ENCODE measurements at regions not wholly inside any gene's neighbourhood (a gene's known extent, or its start where the extent isn't known, plus 50 kb on each side); places are given as distances from the start of the nearest gene placed in this dataset.

DNA sequence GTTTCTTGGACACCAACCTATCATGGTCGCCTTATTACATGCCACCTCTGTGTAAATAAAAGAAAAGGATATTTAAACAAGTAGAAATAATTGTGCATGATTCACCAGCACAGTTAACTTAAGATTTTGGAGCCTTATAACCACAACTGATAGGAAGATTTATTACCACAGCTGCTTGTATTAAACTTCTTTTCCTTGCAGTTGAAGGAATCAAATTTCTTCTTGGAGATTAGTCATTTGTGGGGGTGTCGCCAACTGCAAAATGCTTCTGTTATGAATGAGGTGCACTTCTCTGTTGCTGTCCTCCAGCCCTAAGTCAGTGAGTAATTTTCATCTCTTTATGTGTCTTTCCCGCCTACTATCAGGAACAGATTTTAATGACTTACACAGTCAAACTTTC is 73.3 kb downstream of the OR13H1 start:
- TF ChIP-seq ZNF70 (CRISPR knock-in tag; IDR thresholded peaks at IDR 0.05) (no peak), OSR1 (CRISPR knock-in tag; IDR thresholded peaks at IDR 0.05) (no peak), CSDC2 (CRISPR knock-in tag; IDR thresholded peaks at IDR 0.05) (no peak)
- TF ChIP-seq, protein P1, sequence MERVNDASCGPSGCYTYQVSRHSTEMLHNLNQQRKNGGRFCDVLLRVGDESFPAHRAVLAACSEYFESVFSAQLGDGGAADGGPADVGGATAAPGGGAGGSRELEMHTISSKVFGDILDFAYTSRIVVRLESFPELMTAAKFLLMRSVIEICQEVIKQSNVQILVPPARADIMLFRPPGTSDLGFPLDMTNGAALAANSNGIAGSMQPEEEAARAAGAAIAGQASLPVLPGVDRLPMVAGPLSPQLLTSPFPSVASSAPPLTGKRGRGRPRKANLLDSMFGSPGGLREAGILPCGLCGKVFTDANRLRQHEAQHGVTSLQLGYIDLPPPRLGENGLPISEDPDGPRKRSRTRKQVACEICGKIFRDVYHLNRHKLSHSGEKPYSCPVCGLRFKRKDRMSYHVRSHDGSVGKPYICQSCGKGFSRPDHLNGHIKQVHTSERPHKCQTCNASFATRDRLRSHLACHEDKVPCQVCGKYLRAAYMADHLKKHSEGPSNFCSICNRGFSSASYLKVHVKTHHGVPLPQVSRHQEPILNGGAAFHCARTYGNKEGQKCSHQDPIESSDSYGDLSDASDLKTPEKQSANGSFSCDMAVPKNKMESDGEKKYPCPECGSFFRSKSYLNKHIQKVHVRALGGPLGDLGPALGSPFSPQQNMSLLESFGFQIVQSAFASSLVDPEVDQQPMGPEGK (CRISPR knock-in tag; IDR thresholded peaks at IDR 0.05; ENCODE audit: borderline replicate concordance), result no peak

All from SK-N-SH treated with all-trans-retinoic acid at 6 μM for 48 hours (cell line).